NT2/D1 (cell line): ENCODE measurements at regions not wholly inside any gene's neighbourhood (a gene's known extent, or its start where the extent isn't known, plus 50 kb on each side); places are given as distances from the start of the nearest gene placed in this dataset.

Source experiments
- SUZ12 ChIP-seq: IDR thresholded peaks from 2 replicates; pipeline ENCODE4 v1.6.1; 2011; ENCODE audit not compliant: insufficient read length, insufficient read depth; ENCODE audit errors: extremely low read depth
- YY1 ChIP-seq: IDR thresholded peaks from 2 replicates; pipeline ENCODE4 v1.6.1; 2011; ENCODE audit not compliant: insufficient read length, insufficient read depth

- TF ChIP-seq YY1 (no peak), SUZ12 (no peak)
These were observed 74.6 kb upstream of the TPK1 start for GRCh38 chr7:144910411-144910810.
